Hepatocyte (in vitro differentiated cells): ENCODE measurements at regions not wholly inside any gene's neighbourhood (a gene's known extent, or its start where the extent isn't known, plus 50 kb on each side); places are given as distances from the start of the nearest gene placed in this dataset.
"Not testable (repeated sequence)": the region's sequence is repeated elsewhere in the genome, so short reads cannot be mapped to it uniquely, and the experiment has no call there.

Experiments
- DNase-seq: peaks from one replicate; pipeline ENCODE4 v3.0.0-alpha.2; 2016; ENCODE audit warnings: low spot score
- H2AFZ ChIP-seq: fragments of 200-600 bp; sonication (generic); 2 replicates; pipeline ENCODE4 v1.6.0; 2016; ENCODE audit warnings: antibody characterized with exemption, mild to moderate bottlenecking
- H3K27ac ChIP-seq: fragments of 200-600 bp; sonication (generic); 2 replicates; pipeline ENCODE4 v1.5.1; 2016; ENCODE audit warnings: mild to moderate bottlenecking
- H3K27me3 ChIP-seq: fragments of 200-600 bp; sonication (generic); 2 replicates; pipeline ENCODE4 v1.6.1; 2016
- H3K36me3 ChIP-seq: fragments of 200-600 bp; sonication (generic); replicated peaks from 2 replicates; pipeline ENCODE4 v1.5.1; 2016; ENCODE audit warnings: low read depth; ENCODE audit not compliant: insufficient read depth
- H3K4me1 ChIP-seq: fragments of 200-600 bp; sonication (generic); 2 replicates; pipeline ENCODE4 v1.5.1; 2016; ENCODE audit warnings: mild to moderate bottlenecking, moderate library complexity; ENCODE audit not compliant: insufficient read depth
- H3K4me2 ChIP-seq: fragments of 200-600 bp; sonication (generic); 2 replicates; pipeline ENCODE4 v1.6.0; 2016
- H3K4me3 ChIP-seq: fragments of 200-600 bp; sonication (generic); 2 replicates; pipeline ENCODE4 v1.5.1; 2016; ENCODE audit warnings: mild to moderate bottlenecking
- H3K79me2 ChIP-seq: fragments of 200-600 bp; sonication (generic); 2 replicates; pipeline ENCODE4 v1.6.0; 2017; ENCODE audit warnings: mild to moderate bottlenecking
- H3K9me2 ChIP-seq: fragments of 200-600 bp; sonication (generic); replicated peaks from 2 replicates; pipeline ENCODE4 v1.6.0; 2017; ENCODE audit warnings: mild to moderate bottlenecking; ENCODE audit not compliant: insufficient read depth
- H3K9me3 ChIP-seq: fragments of 200-600 bp; sonication (generic); 2 replicates; pipeline ENCODE4 v1.5.1; 2016; ENCODE audit warnings: low read depth, mild to moderate bottlenecking
- H4K20me1 ChIP-seq: fragments of 200-600 bp; sonication (generic); 2 replicates; pipeline ENCODE4 v1.6.0; 2016; ENCODE audit warnings: mild to moderate bottlenecking; ENCODE audit not compliant: insufficient read depth, poor library complexity, severe bottlenecking
- EZH2 ChIP-seq: fragments of 200-600 bp; sonication (generic); IDR thresholded peaks from 2 replicates; pipeline ENCODE4 v1.6.1; 2016; ENCODE audit warnings: antibody characterized with exemption, mild to moderate bottlenecking, borderline replicate concordance
- EZH2phosphoT487 ChIP-seq: fragments of 200-600 bp; sonication (generic); IDR thresholded peaks from one replicate; pipeline ENCODE4 v1.6.1; 2018; ENCODE audit warnings: antibody characterized with exemption, mild to moderate bottlenecking, low read depth, moderate library complexity; ENCODE audit not compliant: unreplicated experiment, severe bottlenecking
- WGBS: methylation state at CpG from one replicate; pipeline ENCODE4 v1.1.6; 2016; ENCODE audit warnings: low lambda C conversion rate; ENCODE audit errors: missing lambda C conversion rate; 5-methylcytosine and 5-hydroxymethylcytosine counted together
- TF ChIP-seq, protein P1 (sequence below): fragments of 200-600 bp; sonication (generic); IDR thresholded peaks from 2 replicates; pipeline ENCODE4 v1.5.1; 2016; ENCODE audit warnings: antibody characterized with exemption, mild to moderate bottlenecking; ENCODE audit not compliant: poor library complexity

GRCh38 chr6:134574491-134574890 lies 256.6 kb upstream of the SGK1 start:
- WGBS, result 86% methylated on average over 5 of the region's 5 CpGs
- Histone ChIP-seq H3K36me3 (no peaks in the 10 kb centered on the region), H3K9me3 (no peaks in the 10 kb centered on the region), H2AFZ (no peak overlapping the region), H3K79me2 (no peaks in the 10 kb centered on the region), H3K27me3 (no peaks in the 10 kb centered on the region), H3K4me2 (no peak overlapping the region), H3K4me3 (no peak overlapping the region), H4K20me1 (no peaks in the 10 kb centered on the region), H3K27ac (no peak overlapping the region), H3K4me1 (no peaks in the 10 kb centered on the region), H3K9me2 (no peaks in the 10 kb centered on the region)
- no peak for TF ChIP-seq EZH2phosphoT487
- TF ChIP-seq EZH2, result no peak
- no peak for DNase-seq

- H2AFZ ChIP-seq, H3K9me2 ChIP-seq, H3K4me1 ChIP-seq, H3K27ac ChIP-seq, H4K20me1 ChIP-seq, H3K4me3 ChIP-seq, DNase-seq, H3K36me3 ChIP-seq, H3K4me2 ChIP-seq, H3K79me2 ChIP-seq, H3K9me3 ChIP-seq, H3K27me3 ChIP-seq: not testable (repeated sequence)
- WGBS, result 76% methylated on average over 3 of the region's 3 CpGs
Measured at GRCh38 chr6:134569996-134570395, 252.1 kb upstream of the SGK1 start.

DNA sequence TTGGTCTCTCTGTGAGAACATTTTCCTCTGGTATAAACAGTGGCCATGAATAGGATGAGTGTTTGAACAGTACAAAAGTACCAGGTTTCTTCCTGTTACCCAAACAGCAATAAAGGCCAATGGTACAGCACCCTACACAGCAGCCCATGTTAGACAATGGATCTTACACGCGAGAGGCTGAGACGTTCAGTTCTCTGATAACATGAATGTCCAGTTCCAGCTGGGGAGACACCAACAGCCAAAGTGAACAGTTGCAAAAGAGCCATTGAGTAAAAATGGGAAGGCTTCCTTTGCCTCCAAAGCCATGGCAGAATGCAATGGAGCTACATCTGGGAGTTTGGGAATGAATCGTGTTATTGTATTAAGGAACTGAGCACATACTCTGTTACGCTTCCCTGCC lies 246.8 kb upstream of the SGK1 start:
- no peak overlapping the region for H2AFZ ChIP-seq
- TF ChIP-seq EZH2phosphoT487, result no peak
- TF ChIP-seq, protein P1, sequence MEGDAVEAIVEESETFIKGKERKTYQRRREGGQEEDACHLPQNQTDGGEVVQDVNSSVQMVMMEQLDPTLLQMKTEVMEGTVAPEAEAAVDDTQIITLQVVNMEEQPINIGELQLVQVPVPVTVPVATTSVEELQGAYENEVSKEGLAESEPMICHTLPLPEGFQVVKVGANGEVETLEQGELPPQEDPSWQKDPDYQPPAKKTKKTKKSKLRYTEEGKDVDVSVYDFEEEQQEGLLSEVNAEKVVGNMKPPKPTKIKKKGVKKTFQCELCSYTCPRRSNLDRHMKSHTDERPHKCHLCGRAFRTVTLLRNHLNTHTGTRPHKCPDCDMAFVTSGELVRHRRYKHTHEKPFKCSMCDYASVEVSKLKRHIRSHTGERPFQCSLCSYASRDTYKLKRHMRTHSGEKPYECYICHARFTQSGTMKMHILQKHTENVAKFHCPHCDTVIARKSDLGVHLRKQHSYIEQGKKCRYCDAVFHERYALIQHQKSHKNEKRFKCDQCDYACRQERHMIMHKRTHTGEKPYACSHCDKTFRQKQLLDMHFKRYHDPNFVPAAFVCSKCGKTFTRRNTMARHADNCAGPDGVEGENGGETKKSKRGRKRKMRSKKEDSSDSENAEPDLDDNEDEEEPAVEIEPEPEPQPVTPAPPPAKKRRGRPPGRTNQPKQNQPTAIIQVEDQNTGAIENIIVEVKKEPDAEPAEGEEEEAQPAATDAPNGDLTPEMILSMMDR, result no peak
- TF ChIP-seq EZH2, result no peak
- no peaks in the 10 kb centered on the region for H3K9me3 ChIP-seq
- H4K20me1 ChIP-seq, result no peaks in the 10 kb centered on the region
- H3K27me3 ChIP-seq, result no peaks in the 10 kb centered on the region
- no peaks in the 10 kb centered on the region for H3K9me2 ChIP-seq
- H3K4me1 ChIP-seq, result no peaks in the 10 kb centered on the region
- DNase-seq, result no peak
- 78% methylated on average over 5 of the region's 5 CpGs for WGBS
- no peaks in the 10 kb centered on the region for H3K36me3 ChIP-seq
- no peak overlapping the region for H3K4me3 ChIP-seq
- no peaks in the 10 kb centered on the region for H3K79me2 ChIP-seq
- H3K4me2 ChIP-seq, result no peak overlapping the region
- H3K27ac ChIP-seq, result no peak overlapping the region

DNA sequence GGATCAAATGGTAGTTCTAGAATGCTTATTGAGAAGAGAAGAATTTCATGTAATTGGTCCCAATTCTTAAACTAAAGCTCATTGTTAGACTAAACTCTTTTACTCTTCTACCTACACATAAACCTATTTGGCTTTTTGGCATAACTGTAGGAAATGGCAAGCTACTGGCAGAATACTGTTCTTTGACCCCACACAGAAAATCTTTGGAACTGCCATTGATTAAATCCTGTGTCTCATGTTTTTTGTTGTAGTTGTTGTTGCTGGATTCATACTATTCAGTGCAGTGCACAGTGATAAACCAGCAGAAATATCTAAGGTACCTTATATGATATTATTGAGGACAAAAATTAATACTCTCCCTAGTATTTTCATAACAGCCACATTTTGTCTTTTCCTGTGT lies 242.1 kb upstream of the SGK1 start:
- no peaks in the 10 kb centered on the region for H4K20me1 ChIP-seq
- H2AFZ ChIP-seq, result no peak overlapping the region
- H3K9me2 ChIP-seq, result no peaks in the 10 kb centered on the region
- no peaks in the 10 kb centered on the region for H3K79me2 ChIP-seq
- no peaks in the 10 kb centered on the region for H3K27me3 ChIP-seq
- no peaks in the 10 kb centered on the region for H3K36me3 ChIP-seq
- no peak overlapping the region for H3K27ac ChIP-seq
- TF ChIP-seq EZH2 (no peak), EZH2phosphoT487 (no peak)
- TF ChIP-seq, protein P1, result no peak
- no peak overlapping the region for H3K4me2 ChIP-seq
- no peaks in the 10 kb centered on the region for H3K4me1 ChIP-seq
- no peak for DNase-seq
- no peak overlapping the region for H3K4me3 ChIP-seq
- H3K9me3 ChIP-seq, result no peaks in the 10 kb centered on the region

- H3K4me1 ChIP-seq, result no peaks in the 10 kb centered on the region
- H4K20me1 ChIP-seq, result no peaks in the 10 kb centered on the region
- no peak overlapping the region for H3K4me2 ChIP-seq
- H3K79me2 ChIP-seq, result no peaks in the 10 kb centered on the region
- H3K36me3 ChIP-seq, result no peaks in the 10 kb centered on the region
- 71% methylated on average over 1 of the region's 1 CpG for WGBS
- TF ChIP-seq EZH2phosphoT487 (no peak), EZH2 (no peak)
- TF ChIP-seq, protein P1, result no peak
- H2AFZ ChIP-seq, result no peak overlapping the region
- H3K9me3 ChIP-seq, result no peaks in the 10 kb centered on the region
- no peaks in the 10 kb centered on the region for H3K9me2 ChIP-seq
- no peak overlapping the region for H3K27ac ChIP-seq
- no peaks in the 10 kb centered on the region for H3K27me3 ChIP-seq
- DNase-seq, result no peak
- no peak overlapping the region for H3K4me3 ChIP-seq
Measured at GRCh38 chr6:134557509-134557908, 239.6 kb upstream of the SGK1 start.
